ENCODE measurements at regions not wholly inside any gene's neighbourhood (a gene's known extent, or its start where the extent isn't known, plus 50 kb on each side); places are given as distances from the start of the nearest gene placed in this dataset.
"Not testable (repeated sequence)": the region's sequence is repeated elsewhere in the genome, so short reads cannot be mapped to it uniquely, and the experiment has no call there.

DNA sequence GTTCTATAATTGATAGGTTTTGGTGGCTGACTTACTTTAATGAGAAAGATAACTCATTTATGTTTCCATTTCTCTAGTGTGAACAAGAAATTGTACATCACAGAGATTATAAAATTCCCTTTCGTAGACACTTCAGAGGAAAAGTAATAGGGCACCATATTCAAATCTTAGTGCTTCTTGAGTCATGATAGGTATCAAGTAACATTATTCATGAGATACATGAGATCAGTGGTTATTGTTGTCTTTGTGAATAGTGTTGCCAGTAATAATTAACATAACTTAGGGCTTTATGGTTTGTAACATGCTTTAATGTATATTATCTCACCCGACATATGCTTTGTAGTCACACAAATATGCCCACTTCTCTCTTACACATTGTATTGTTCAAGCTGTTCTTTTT lies 73.7 kb upstream of the IL15 start:
- intact Hi-C loops (cut with DNase I; ENCODE audit: low total_unique reads), result no loop called here
- DNase-seq, result no peak
- in situ Hi-C loops (cut with MboI; ENCODE audit: low pct_ligation_motif_present in 1 of 4, low pct_unique_long_range_greater_than_20kb in 1 of 4, low sequenced_read_pairs in 3 of 4), result no loop called here
- Histone ChIP-seq H3K9me3 (no peaks in the 10 kb centered on the region), H3K4me3 (no peak overlapping the region), H3K27me3 (no peaks in the 10 kb centered on the region), H3K4me1 (no peaks in the 10 kb centered on the region), H3K27ac (no peak overlapping the region), H3K36me3 (no peaks in the 10 kb centered on the region)
- TF ChIP-seq, protein P1, sequence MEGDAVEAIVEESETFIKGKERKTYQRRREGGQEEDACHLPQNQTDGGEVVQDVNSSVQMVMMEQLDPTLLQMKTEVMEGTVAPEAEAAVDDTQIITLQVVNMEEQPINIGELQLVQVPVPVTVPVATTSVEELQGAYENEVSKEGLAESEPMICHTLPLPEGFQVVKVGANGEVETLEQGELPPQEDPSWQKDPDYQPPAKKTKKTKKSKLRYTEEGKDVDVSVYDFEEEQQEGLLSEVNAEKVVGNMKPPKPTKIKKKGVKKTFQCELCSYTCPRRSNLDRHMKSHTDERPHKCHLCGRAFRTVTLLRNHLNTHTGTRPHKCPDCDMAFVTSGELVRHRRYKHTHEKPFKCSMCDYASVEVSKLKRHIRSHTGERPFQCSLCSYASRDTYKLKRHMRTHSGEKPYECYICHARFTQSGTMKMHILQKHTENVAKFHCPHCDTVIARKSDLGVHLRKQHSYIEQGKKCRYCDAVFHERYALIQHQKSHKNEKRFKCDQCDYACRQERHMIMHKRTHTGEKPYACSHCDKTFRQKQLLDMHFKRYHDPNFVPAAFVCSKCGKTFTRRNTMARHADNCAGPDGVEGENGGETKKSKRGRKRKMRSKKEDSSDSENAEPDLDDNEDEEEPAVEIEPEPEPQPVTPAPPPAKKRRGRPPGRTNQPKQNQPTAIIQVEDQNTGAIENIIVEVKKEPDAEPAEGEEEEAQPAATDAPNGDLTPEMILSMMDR (IDR thresholded peaks at IDR 0.05), result no peak
- no peak for TF ChIP-seq POLR2A (IDR thresholded peaks at IDR 0.05)
- TF ChIP-seq EP300 (IDR thresholded peaks at IDR 0.05; ENCODE audit: low read depth), result no peak
- no peak for TF ChIP-seq POLR2AphosphoS5 (IDR thresholded peaks at IDR 0.05)
- 85 to 97% methylated on average over 2 of the region's 2 CpGs for WGBS, 2 donors (ENCODE audit: low coverage in 1 of 2)

DNA sequence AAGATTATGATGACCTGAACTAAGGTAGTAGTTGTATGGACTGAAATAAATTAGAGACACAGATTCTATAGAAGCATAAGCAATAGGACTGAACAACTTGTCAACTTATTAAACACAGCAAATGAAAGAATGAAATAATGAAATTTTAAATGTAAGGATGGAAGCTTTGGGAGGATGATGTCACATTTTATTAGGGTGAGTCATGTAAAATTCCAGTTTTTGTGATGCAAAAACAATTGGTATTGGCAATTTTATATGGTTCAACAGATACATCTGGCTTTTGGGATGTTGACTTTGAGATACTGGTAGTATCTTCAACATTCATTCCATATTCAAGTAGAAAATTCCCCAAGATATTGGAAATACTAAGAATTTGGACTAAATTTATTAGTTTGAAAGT lies 72.7 kb upstream of the IL15 start:
- Histone ChIP-seq H3K4me3 (no peak overlapping the region), H3K27ac (no peak overlapping the region), H3K36me3 (no peaks in the 10 kb centered on the region), H3K27me3 (no peaks in the 10 kb centered on the region), H3K9me3 (no peaks in the 10 kb centered on the region), H3K4me1 (no peaks in the 10 kb centered on the region)
- no peak for DNase-seq
- TF ChIP-seq EP300 (IDR thresholded peaks at IDR 0.05; ENCODE audit: low read depth) (no peak), POLR2AphosphoS5 (IDR thresholded peaks at IDR 0.05) (no peak), POLR2A (IDR thresholded peaks at IDR 0.05) (no peak)
- TF ChIP-seq, protein P1 (IDR thresholded peaks at IDR 0.05), result no peak
- in situ Hi-C loops (cut with MboI; ENCODE audit: low pct_ligation_motif_present in 1 of 4, low pct_unique_long_range_greater_than_20kb in 1 of 4, low sequenced_read_pairs in 3 of 4), result no loop called here
- intact Hi-C loops (cut with DNase I; ENCODE audit: low total_unique reads), result no loop called here

DNA sequence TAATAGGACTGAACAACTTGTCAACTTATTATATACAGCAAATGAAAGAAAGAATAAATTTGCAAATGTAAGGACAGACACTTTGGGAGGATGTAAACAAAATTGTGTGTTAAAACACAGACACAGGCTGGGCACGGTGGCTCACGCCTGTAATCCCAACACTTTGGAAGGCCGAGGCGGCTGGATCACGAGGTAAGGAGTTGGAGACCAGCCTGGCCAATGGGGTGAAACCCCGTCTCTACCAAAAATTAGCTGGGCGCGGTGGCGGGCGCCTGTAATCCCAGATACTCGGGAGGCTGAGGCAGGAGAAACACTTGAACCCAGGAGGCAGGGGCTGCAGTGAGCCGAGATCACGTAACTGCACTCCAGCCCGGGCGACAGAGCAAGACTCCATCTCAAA lies 71.4 kb upstream of the IL15 start:
- H3K27me3 ChIP-seq; in situ Hi-C loops (cut with MboI; ENCODE audit: low pct_ligation_motif_present in 1 of 4, low pct_unique_long_range_greater_than_20kb in 1 of 4, low sequenced_read_pairs in 3 of 4); H3K27ac ChIP-seq; DNase-seq; H3K4me1 ChIP-seq; H3K4me3 ChIP-seq; intact Hi-C loops (cut with DNase I; ENCODE audit: low total_unique reads); H3K36me3 ChIP-seq; H3K9me3 ChIP-seq: not testable (repeated sequence)
- WGBS, 2 donors (ENCODE audit: low coverage in 1 of 2), result 89 to 95% methylated on average over 11 to 15 of the region's 15 CpGs

DNA sequence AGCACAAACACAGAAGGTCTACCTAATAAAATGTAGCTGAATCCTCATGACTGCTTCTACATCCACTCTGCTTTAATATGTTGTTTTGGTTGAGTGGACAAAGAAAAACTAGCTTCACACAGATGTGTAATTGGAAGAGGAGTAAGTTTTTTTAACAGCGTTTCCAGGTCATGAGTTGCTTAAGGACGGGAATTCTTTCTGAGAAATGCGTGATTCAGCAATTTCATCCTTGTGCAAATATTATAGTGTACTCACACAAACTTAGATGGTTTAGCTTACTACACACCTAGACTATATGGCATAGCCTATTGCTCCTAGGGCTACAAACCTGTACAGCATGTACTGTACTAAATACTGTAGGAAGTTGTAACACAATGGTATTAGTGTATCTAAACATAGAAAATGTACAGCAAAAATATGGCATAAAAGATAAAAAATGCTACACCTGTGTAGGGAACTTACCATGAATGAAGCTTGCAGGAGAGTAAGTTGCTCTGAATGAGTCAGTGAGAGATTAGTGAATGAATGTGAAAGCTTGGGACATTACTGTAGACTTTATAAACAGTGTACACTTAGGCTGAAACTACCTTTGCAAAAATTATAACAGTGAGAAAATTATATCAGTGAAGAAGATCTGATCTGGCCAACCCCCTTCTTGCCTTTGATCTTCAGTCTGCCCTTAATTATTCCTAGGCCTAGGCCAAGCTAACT lies 70.8 kb upstream of the IL15 start:
- intact Hi-C loops (cut with DNase I; ENCODE audit: low total_unique reads), result no loop called here

More for the DNA sequence above, 70.8 kb upstream of the IL15 start:
- H3K4me1 ChIP-seq, result no peaks in the 10 kb centered on the region
- H3K4me3 ChIP-seq, result no peak overlapping the region
- no peak for DNase-seq
- WGBS, 2 donors (ENCODE audit: low coverage in 1 of 2), result 76 to 91% methylated on average over 3 of the region's 3 CpGs
- H3K9me3 ChIP-seq, result no peaks in the 10 kb centered on the region
- H3K27ac ChIP-seq, result no peak overlapping the region
- in situ Hi-C loops (cut with MboI; ENCODE audit: low pct_ligation_motif_present in 1 of 4, low pct_unique_long_range_greater_than_20kb in 1 of 4, low sequenced_read_pairs in 3 of 4), result no loop called here
- no peak for TF ChIP-seq EP300 (IDR thresholded peaks at IDR 0.05; ENCODE audit: low read depth)
- no peak for TF ChIP-seq POLR2AphosphoS5 (IDR thresholded peaks at IDR 0.05)
- TF ChIP-seq, protein P1 (IDR thresholded peaks at IDR 0.05), result no peak
- no peak for TF ChIP-seq POLR2A (IDR thresholded peaks at IDR 0.05)
- H3K27me3 ChIP-seq, result no peaks in the 10 kb centered on the region
- no peaks in the 10 kb centered on the region for H3K36me3 ChIP-seq
